K562 (cell line): ENCODE measurements at regions not wholly inside any gene's neighbourhood (a gene's known extent, or its start where the extent isn't known, plus 50 kb on each side); places are given as distances from the start of the nearest gene placed in this dataset.

Experiments used
- ATAC-seq: fragments of 200-7000 bp; cut with Tn5 transposase; 3 replicates; pipeline ENCODE4 v1.9.1; 2020; ENCODE audit warnings: moderate library complexity
- BruUV-seq: library from RNA; stranded (reverse); fragments of 400-500 nt; replicated peaks from 2 replicates; lab custom pipeline; 2021; lab: Mats Ljungman, UMichigan
- CTCF ChIA-PET: fragments of 300-600 bp; formaldehyde crosslinking; extraction: SDS; loops from one replicate; lab custom pipeline; 2021; ENCODE audit warnings: low intra/inter-chr PET ratio; lab: Yijun Ruan, JAX
- POLR2A ChIA-PET: fragments of 300-600, 350-650 bp; sonication (Branson Sonifier 250); formaldehyde crosslinking; extraction: SDS; loops from one replicate; lab custom pipeline; 2021; ENCODE audit warnings: antibody characterized with exemption, inconsistent platforms; lab: Yijun Ruan, JAX
- DNase-seq, 4 experiments: peaks; one replicate each; pipeline versions ENCODE4 v3.0.0 to v3.0.0-alpha.2; 2011 to 2018; ENCODE audit warnings: low spot score in 3 of 4, mixed read lengths in 3 of 4; ENCODE audit errors: extremely low read depth in 1 of 4
- FAIRE-seq: peaks from 2 replicates; lab custom pipeline; 2011; peaks lifted over from hg19 to GRCh38; lab: Jason Lieb, UNC
- H2AFZ ChIP-seq: 2 replicates; pipeline ENCODE4 v1.6.0; 2011; ENCODE audit warnings: low read depth, low read length, control low read depth, inconsistent platforms
- H3K27ac ChIP-seq: fragments of 200-600 bp; 3 replicates; pipeline ENCODE4 v1.8.0; 2011; ENCODE audit warnings: low read depth, mild to moderate bottlenecking, control low read depth, inconsistent platforms, low read length, moderate library complexity, mixed read lengths; ENCODE audit errors: extremely low read depth
- H3K27me3 ChIP-seq, 2 experiments: fragments of 300-600 bp in 1 of 2; 2 replicates in 1 of 2; 3 replicates in 1 of 2; pipeline versions ENCODE4 v1.6.0 to v1.8.0; 2011; ENCODE audit warnings: inconsistent platforms in 2 of 2, low read length in 2 of 2, mild to moderate bottlenecking in 1 of 2, mixed read lengths in 1 of 2, moderate library complexity in 1 of 2; ENCODE audit not compliant: control insufficient read depth in 2 of 2, insufficient read depth in 2 of 2
- H3K36me3 ChIP-seq: fragments of 300-600 bp; 3 replicates; pipeline ENCODE4 v1.8.0; 2011; ENCODE audit warnings: mild to moderate bottlenecking, low read length, inconsistent platforms; ENCODE audit not compliant: control insufficient read depth, insufficient read depth
- H3K4me1 ChIP-seq, 2 experiments: fragments of 200-600 bp in 1 of 2; replicated peaks in 1 of 2; 2 replicates in 1 of 2; 3 replicates in 1 of 2; pipeline versions ENCODE4 v1.5.1 to v1.8.0; 2011; ENCODE audit warnings: inconsistent platforms in 2 of 2, low read length in 2 of 2, mild to moderate bottlenecking in 1 of 2, mixed read lengths in 1 of 2, moderate library complexity in 1 of 2; ENCODE audit not compliant: control insufficient read depth in 2 of 2, insufficient read depth in 2 of 2
- H3K4me2 ChIP-seq: 2 replicates; pipeline ENCODE4 v1.6.1; 2011; ENCODE audit warnings: low read length, control low read depth, inconsistent platforms, mixed read lengths; ENCODE audit not compliant: insufficient read depth
- H3K4me3 ChIP-seq: fragments of 200-600 bp; sonication (generic), shearing (Covaris generic); 2 replicates; pipeline ENCODE4 v1.5.1; 2016; ENCODE audit warnings: control low read depth, inconsistent platforms
- H3K79me2 ChIP-seq: fragments of 200-600 bp; 3 replicates; pipeline ENCODE4 v1.8.0; 2011; ENCODE audit warnings: low read length, inconsistent platforms; ENCODE audit not compliant: control insufficient read depth, insufficient read depth
- H3K9ac ChIP-seq, 2 experiments: 2 replicates each; pipeline versions ENCODE4 v1.6.0 to v1.6.1; 2011; ENCODE audit warnings: low read depth in 2 of 2, low read length in 2 of 2, control low read depth in 1 of 2, inconsistent platforms in 1 of 2, mild to moderate bottlenecking in 1 of 2, mixed read lengths in 1 of 2; ENCODE audit not compliant: insufficient read depth in 1 of 2
- H3K9me1 ChIP-seq: one replicate; pipeline ENCODE4 v1.6.0; 2011; ENCODE audit warnings: inconsistent platforms, mild to moderate bottlenecking, low read length, moderate library complexity; ENCODE audit not compliant: control insufficient read depth, insufficient read depth
- H3K9me3 ChIP-seq: replicated peaks from 2 replicates; pipeline ENCODE4 v1.5.1; 2011; ENCODE audit warnings: low read depth, low read length, inconsistent platforms; ENCODE audit not compliant: control insufficient read depth, insufficient read depth
- H4K20me1 ChIP-seq: replicated peaks from 2 replicates; pipeline ENCODE4 v1.6.1; 2011; ENCODE audit warnings: low read length, inconsistent platforms, mixed read lengths; ENCODE audit not compliant: control insufficient read depth, insufficient read depth
- BDP1 ChIP-seq: IDR thresholded peaks from 3 replicates; pipeline ENCODE4 v1.6.1; 2011; ENCODE audit not compliant: insufficient read length, insufficient read depth
- HDAC2 ChIP-seq: fragments of 450-650 bp; IDR thresholded peaks from 2 replicates; pipeline ENCODE4 v1.6.1; 2016; ENCODE audit warnings: mild to moderate bottlenecking
- RBM17 ChIP-seq: fragments of 200-400 bp; formaldehyde crosslinking; IDR thresholded peaks from 2 replicates; pipeline ENCODE4 v1.6.1; 2017; ENCODE audit warnings: low read depth, mild to moderate bottlenecking, low read length, borderline replicate concordance
- RUNX1 ChIP-seq: sonication (generic); IDR thresholded peaks from 2 replicates; pipeline ENCODE4 v1.6.1; 2016; ENCODE audit warnings: antibody characterized with exemption, low read depth
- SMARCE1 ChIP-seq: fragments of 450-650 bp; IDR thresholded peaks from 2 replicates; pipeline ENCODE4 v1.7.1; 2016; ENCODE audit warnings: mild to moderate bottlenecking
- ZNF431 ChIP-seq: sonication (generic); formaldehyde crosslinking; IDR thresholded peaks from 2 replicates; pipeline ENCODE4 v1.8.0; 2022; ENCODE audit warnings: mild to moderate bottlenecking, missing genetic modification reagents
- WGBS: fragments of 100-300 bp; shearing (Covaris generic); methylation state at CpG from one replicate; pipeline ENCODE4 v1.1.6; 2016; ENCODE audit warnings: low coverage, mixed read lengths; ENCODE audit not compliant: insufficient coverage; ENCODE audit errors: missing lambda C conversion rate; 5-methylcytosine and 5-hydroxymethylcytosine counted together
- in situ Hi-C: fragments of 300-500 bp; cut with MboI; formaldehyde crosslinking; loops from 4 replicates; pipeline ENCODE4 v1.15.0; 2018; ENCODE audit warnings: inconsistent platforms, mixed read lengths
- intact Hi-C: fragments of 100-400 bp; cut with micrococcal nuclease; formaldehyde crosslinking; loops from 2 replicates; pipeline ENCODE4 v1.14.2; 2022
- TF ChIP-seq, protein P1 (sequence below): fragments of 450-650 bp; formaldehyde crosslinking; IDR thresholded peaks from 2 replicates; pipeline ENCODE4 v1.4.0; 2020; ENCODE audit warnings: mild to moderate bottlenecking, mixed read lengths
- TF ChIP-seq, protein P2 (sequence below): IDR thresholded peaks from 2 replicates; pipeline ENCODE4 v1.6.1; 2016; ENCODE audit warnings: missing genetic modification characterization, missing compliant biosample characterization

DNA sequence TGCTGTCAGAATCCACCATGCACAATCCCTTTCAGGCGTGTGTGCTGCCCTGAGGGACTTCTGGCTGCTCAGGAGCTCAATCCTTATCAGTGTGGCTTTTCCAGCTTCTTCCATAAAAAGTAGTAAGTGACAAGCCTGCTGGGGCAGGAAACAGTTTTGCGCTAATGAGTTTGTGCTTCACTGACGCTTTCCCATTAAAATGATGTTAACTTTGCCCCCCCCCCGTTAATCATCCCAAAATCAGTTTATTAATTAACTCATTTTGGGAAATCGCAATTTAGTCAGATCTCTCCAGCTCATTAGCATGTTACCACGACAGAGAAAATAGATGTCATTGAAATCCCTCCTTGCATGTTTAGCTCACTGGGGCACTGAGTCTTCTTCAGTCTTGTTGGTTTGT, 186.5 kb upstream of the TENM4 start:
- no TSS peak for BruUV-seq
- Histone ChIP-seq H3K4me1 (no peaks in the 10 kb centered on the region), H3K27ac (no peak overlapping the region), H3K9ac (no peak overlapping the region), H3K27me3 (no peaks in the 10 kb centered on the region), H3K9me1 (no peaks in the 10 kb centered on the region), H3K9me3 (no peaks in the 10 kb centered on the region), H4K20me1 (no peaks in the 10 kb centered on the region), H3K4me2 (no peak overlapping the region), H2AFZ (no peak overlapping the region), H3K36me3 (no peaks in the 10 kb centered on the region), H3K4me3 (no peak overlapping the region), H3K79me2 (no peaks in the 10 kb centered on the region)
- 1% methylated on average over 6 of the region's 6 CpGs for WGBS
- ChIA-PET POLR2A (interaction anchor here (0.6 kb wide), 1 partner anchor 9 kb away, joined by 3 read pairs; no protein-coding TSS in a partner anchor), CTCF (no interaction called here)
- in situ Hi-C loops: no loop called here
- intact Hi-C loops: no loop called here
- TF ChIP-seq, protein P1, sequence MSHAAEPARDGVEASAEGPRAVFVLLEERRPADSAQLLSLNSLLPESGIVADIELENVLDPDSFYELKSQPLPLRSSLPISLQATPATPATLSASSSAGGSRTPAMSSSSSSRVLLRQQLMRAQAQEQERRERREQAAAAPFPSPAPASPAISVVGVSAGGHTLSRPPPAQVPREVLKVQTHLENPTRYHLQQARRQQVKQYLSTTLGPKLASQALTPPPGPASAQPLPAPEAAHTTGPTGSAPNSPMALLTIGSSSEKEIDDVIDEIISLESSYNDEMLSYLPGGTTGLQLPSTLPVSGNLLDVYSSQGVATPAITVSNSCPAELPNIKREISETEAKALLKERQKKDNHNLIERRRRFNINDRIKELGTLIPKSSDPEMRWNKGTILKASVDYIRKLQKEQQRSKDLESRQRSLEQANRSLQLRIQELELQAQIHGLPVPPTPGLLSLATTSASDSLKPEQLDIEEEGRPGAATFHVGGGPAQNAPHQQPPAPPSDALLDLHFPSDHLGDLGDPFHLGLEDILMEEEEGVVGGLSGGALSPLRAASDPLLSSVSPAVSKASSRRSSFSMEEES (CRISPR knock-in tag): no peak
- TF ChIP-seq, protein P2, sequence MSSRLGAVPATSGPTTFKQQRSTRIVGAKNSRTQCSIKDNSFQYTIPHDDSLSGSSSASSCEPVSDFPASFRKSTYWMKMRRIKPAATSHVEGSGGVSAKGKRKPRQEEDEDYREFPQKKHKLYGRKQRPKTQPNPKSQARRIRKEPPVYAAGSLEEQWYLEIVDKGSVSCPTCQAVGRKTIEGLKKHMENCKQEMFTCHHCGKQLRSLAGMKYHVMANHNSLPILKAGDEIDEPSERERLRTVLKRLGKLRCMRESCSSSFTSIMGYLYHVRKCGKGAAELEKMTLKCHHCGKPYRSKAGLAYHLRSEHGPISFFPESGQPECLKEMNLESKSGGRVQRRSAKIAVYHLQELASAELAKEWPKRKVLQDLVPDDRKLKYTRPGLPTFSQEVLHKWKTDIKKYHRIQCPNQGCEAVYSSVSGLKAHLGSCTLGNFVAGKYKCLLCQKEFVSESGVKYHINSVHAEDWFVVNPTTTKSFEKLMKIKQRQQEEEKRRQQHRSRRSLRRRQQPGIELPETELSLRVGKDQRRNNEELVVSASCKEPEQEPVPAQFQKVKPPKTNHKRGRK (tag): no peak
- TF ChIP-seq HDAC2 (no peak), BDP1 (no peak), ZNF431 (no peak), RBM17 (no peak), SMARCE1 (no peak), RUNX1 (no peak)
- no peak for ATAC-seq
- no peak for DNase-seq
- no peak for FAIRE-seq
